ENCODE measurements at regions not wholly inside any gene's neighbourhood (a gene's known extent, or its start where the extent isn't known, plus 50 kb on each side); places are given as distances from the start of the nearest gene placed in this dataset.

- no peak for TF ChIP-seq CTCF (conservative IDR thresholded peaks at IDR 0.05)
- no peak for TF ChIP-seq EZH2 (IDR thresholded peaks at IDR 0.05; ENCODE audit: low read depth)
These were observed 360.9 kb downstream of the RRAGC start for GRCh38 chr1:38498686-38499085.

All from PC-9 (cell line).